B cell (primary cell): ENCODE measurements at regions not wholly inside any gene's neighbourhood (a gene's known extent, or its start where the extent isn't known, plus 50 kb on each side); places are given as distances from the start of the nearest gene placed in this dataset.

Experiments used
- ATAC-seq: fragments of 200-7000 bp; cut with Tn5 transposase; one replicate; pipeline ENCODE4 v1.10.0; 2021; ENCODE audit warnings: low read depth, mild to moderate bottlenecking, moderate number of reproducible peaks, moderate library complexity
- CTCF ChIA-PET: fragments of 350-600 bp; sonication (Branson Sonifier 250); formaldehyde crosslinking; loops from one replicate; lab custom pipeline; 2021; ENCODE audit warnings: antibody characterized with exemption, inconsistent platforms; lab: Charles Lee
- POLR2A ChIA-PET: fragments of 350-600 bp; sonication (Branson Sonifier 250); formaldehyde crosslinking; loops from one replicate; lab custom pipeline; 2021; ENCODE audit warnings: antibody characterized with exemption; lab: Charles Lee
- DNase-seq: peaks from one replicate; pipeline ENCODE4 v3.0.0; 2013
- H2AFZ ChIP-seq: 2 replicates; pipeline ENCODE4 v1.6.1; 2012; ENCODE audit warnings: mild to moderate bottlenecking, low read depth, low read length; ENCODE audit not compliant: insufficient read depth, poor library complexity, severe bottlenecking
- H3K27ac ChIP-seq, 2 donors: 1 replicate in 1 of 2; 2 replicates in 1 of 2; pipeline ENCODE4 v1.5.1; 2012 to 2013; ENCODE audit warnings: low read length in 2 of 2, mild to moderate bottlenecking in 2 of 2, moderate library complexity in 1 of 2
- H3K27me3 ChIP-seq, 4 experiments: fragments of 200-600 bp in 1 of 4; sonication (generic) in 1 of 4; replicated peaks in 1 of 4; 1 replicate in 2 of 4; 2 replicates in 2 of 4; pipeline versions ENCODE4 v1.6.1 to v1.7.0; 2013 to 2016; ENCODE audit warnings: low read length in 3 of 4, mild to moderate bottlenecking in 2 of 4, mixed read lengths in 1 of 4, moderate library complexity in 1 of 4; ENCODE audit not compliant: insufficient read depth in 4 of 4, control insufficient read depth in 3 of 4; ENCODE audit errors: control extremely low read depth in 1 of 4
- H3K36me3 ChIP-seq, 2 experiments: replicated peaks in 1 of 2; 1 replicate in 1 of 2; 2 replicates in 1 of 2; pipeline versions ENCODE4 v1.6.1 to v1.7.1; 2013; ENCODE audit warnings: low read length in 1 of 2; ENCODE audit not compliant: insufficient read depth in 2 of 2, control insufficient read depth in 1 of 2; ENCODE audit errors: control extremely low read depth in 1 of 2, extremely low read depth in 1 of 2
- H3K4me1 ChIP-seq, 2 donors: fragments of 200-600 bp in 1 of 2; sonication (generic) in 1 of 2; 1 replicate in 1 of 2; 2 replicates in 1 of 2; pipeline versions ENCODE4 v1.5.1 to v1.6.1; 2013 to 2017; ENCODE audit warnings: low read length in 2 of 2; ENCODE audit not compliant: control insufficient read depth in 2 of 2, insufficient read depth in 2 of 2
- H3K4me2 ChIP-seq: replicated peaks from 2 replicates; pipeline ENCODE3; 2012; ENCODE audit warnings: mild to moderate bottlenecking, low read depth, low read length; ENCODE audit not compliant: poor library complexity, severe bottlenecking
- H3K4me3 ChIP-seq, 5 experiments: fragments of 200-600 bp in 1 of 5; sonication (generic) in 1 of 5; 1 replicate in 3 of 5; 2 replicates in 2 of 5; pipeline versions ENCODE4 v1.5.1 to v1.7.0; 2011 to 2016; ENCODE audit warnings: low read length in 4 of 5, mild to moderate bottlenecking in 4 of 5, low read depth in 2 of 5, control low read depth in 1 of 5, moderate library complexity in 1 of 5; ENCODE audit not compliant: insufficient read depth in 1 of 5; ENCODE audit errors: control extremely low read depth in 1 of 5, extremely low read depth in 1 of 5
- H3K79me2 ChIP-seq: fragments of 200-600 bp; sonication (generic); one replicate; pipeline ENCODE4 v1.6.0; 2016; ENCODE audit warnings: low read length; ENCODE audit not compliant: control insufficient read depth, insufficient read depth
- H3K9ac ChIP-seq: fragments of 200-600 bp; sonication (generic); 2 replicates; pipeline ENCODE4 v1.6.1; 2017; ENCODE audit warnings: mild to moderate bottlenecking, low read length, moderate library complexity
- H3K9me3 ChIP-seq, 3 donors: one replicate each; pipeline versions ENCODE4 v1.6.1 to v1.7.1; 2013; ENCODE audit warnings: low read length in 2 of 3; ENCODE audit not compliant: control insufficient read depth in 2 of 3, insufficient read depth in 1 of 3; ENCODE audit errors: control extremely low read depth in 1 of 3
- H4K20me1 ChIP-seq: 2 replicates; pipeline ENCODE4 v1.6.0; 2012; ENCODE audit warnings: mild to moderate bottlenecking, low read length; ENCODE audit not compliant: insufficient read depth, control insufficient read depth, poor library complexity, severe bottlenecking
- H3K27ac Mint-ChIP-seq: one replicate; pipeline ENCODE4 v1.8.0; 2021; ENCODE audit warnings: mixed read lengths
- H3K27me3 Mint-ChIP-seq: one replicate; pipeline ENCODE4 v1.8.0; 2021; ENCODE audit warnings: mixed read lengths
- H3K4me1 Mint-ChIP-seq: one replicate; pipeline ENCODE4 v1.8.0; 2021; ENCODE audit warnings: mixed read lengths
- H3K4me3 Mint-ChIP-seq: one replicate; pipeline ENCODE4 v1.8.0; 2021; ENCODE audit warnings: mixed read lengths
- H3K9me3 Mint-ChIP-seq: one replicate; pipeline ENCODE4 v1.8.0; 2022; ENCODE audit warnings: mixed read lengths; ENCODE audit not compliant: insufficient read depth
- EZH2 ChIP-seq: IDR thresholded peaks from 2 replicates; pipeline ENCODE4 v1.6.1; 2012; ENCODE audit warnings: borderline replicate concordance, low read depth, mild to moderate bottlenecking, moderate library complexity, low read length; ENCODE audit not compliant: insufficient read depth, poor library complexity, severe bottlenecking
- WGBS: methylation state at CpG from one replicate; pipeline ENCODE4 v1.1.5; 2013; ENCODE audit warnings: missing lambda C conversion rate; ENCODE audit not compliant: insufficient coverage; 5-methylcytosine and 5-hydroxymethylcytosine counted together
- intact Hi-C: fragments of 100-400 bp; cut with micrococcal nuclease; formaldehyde crosslinking; loops from one replicate; pipeline ENCODE4 v1.10.0; 2022
- TF ChIP-seq, protein P1 (sequence below): fragments of 200-600 bp; IDR thresholded peaks from one replicate; pipeline ENCODE4 v1.8.0; 2022; ENCODE audit warnings: antibody characterized with exemption, mild to moderate bottlenecking

DNA sequence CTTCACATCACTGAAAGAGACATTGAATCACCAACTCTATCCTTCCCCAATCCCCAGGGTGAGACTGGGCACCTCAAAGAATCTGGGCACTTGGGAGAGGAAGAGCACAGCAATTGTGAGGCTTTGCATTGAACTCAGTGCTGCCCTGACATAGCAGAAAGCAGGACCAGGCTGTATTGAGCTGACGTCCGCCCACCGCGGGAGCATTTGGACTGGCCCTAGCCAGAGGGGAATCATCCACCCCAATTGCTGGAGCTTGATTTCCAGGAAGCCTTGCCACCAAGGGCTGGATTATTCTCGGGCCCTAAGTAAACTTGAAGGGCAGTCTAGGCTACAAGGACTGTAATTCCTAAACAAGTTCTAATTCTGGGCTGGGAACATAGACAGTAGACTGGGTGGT lies 416.3 kb upstream of the PHF14 start:
- ATAC-seq = no peak
- DNase-seq = no peak
- no peak overlapping the region for H3K4me3 ChIP-seq
- no peaks in the 10 kb centered on the region for H3K4me1 Mint-ChIP-seq
- no peak overlapping the region for H3K27ac Mint-ChIP-seq
- peaks cover 3% of the 10 kb centered on the region for H3K9me3 Mint-ChIP-seq
- H3K9me3 ChIP-seq = peaks cover 0 to 10% (median 0%) of the 10 kb centered on the region in 3 donors
- no peaks in the 10 kb centered on the region for H3K36me3 ChIP-seq
- no peak overlapping the region for H2AFZ ChIP-seq
- no peaks in the 10 kb centered on the region for H3K4me1 ChIP-seq
- ChIA-PET CTCF (no interaction called here), POLR2A (no interaction called here)
- no peaks in the 10 kb centered on the region for H4K20me1 ChIP-seq
- H3K27ac ChIP-seq = no peak overlapping the region
- TF ChIP-seq EZH2 = no peak
- TF ChIP-seq, protein P1, sequence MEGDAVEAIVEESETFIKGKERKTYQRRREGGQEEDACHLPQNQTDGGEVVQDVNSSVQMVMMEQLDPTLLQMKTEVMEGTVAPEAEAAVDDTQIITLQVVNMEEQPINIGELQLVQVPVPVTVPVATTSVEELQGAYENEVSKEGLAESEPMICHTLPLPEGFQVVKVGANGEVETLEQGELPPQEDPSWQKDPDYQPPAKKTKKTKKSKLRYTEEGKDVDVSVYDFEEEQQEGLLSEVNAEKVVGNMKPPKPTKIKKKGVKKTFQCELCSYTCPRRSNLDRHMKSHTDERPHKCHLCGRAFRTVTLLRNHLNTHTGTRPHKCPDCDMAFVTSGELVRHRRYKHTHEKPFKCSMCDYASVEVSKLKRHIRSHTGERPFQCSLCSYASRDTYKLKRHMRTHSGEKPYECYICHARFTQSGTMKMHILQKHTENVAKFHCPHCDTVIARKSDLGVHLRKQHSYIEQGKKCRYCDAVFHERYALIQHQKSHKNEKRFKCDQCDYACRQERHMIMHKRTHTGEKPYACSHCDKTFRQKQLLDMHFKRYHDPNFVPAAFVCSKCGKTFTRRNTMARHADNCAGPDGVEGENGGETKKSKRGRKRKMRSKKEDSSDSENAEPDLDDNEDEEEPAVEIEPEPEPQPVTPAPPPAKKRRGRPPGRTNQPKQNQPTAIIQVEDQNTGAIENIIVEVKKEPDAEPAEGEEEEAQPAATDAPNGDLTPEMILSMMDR = no peak
- no peak overlapping the region for H3K4me2 ChIP-seq
- intact Hi-C loops = no loop called here
- H3K27me3 Mint-ChIP-seq = no peaks in the 10 kb centered on the region
- no peaks in the 10 kb centered on the region for H3K27me3 ChIP-seq
- WGBS = 91% methylated on average over 5 of the region's 5 CpGs
- no peak overlapping the region for H3K4me3 Mint-ChIP-seq
- H3K9ac ChIP-seq = no peak overlapping the region
- H3K79me2 ChIP-seq = no peaks in the 10 kb centered on the region

DNA sequence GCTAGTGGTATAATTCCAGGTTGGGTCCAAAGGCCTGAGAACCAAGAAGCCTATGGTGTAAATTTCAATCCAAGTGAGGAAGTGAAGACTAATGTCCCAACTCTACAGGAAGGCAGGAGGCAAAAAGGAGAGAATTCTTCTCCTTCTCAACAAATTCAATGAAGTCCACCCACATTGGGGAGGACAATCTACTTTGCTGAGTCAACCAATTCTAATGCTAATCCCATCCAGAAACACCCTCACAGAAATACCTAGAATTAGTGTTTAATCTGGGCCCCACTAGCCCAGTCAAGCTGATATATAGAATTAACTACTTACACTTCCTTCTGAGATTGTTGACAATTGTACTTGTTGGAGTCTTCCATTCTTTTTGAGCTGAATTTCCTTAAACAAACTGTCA lies 413.2 kb upstream of the PHF14 start:
- Histone ChIP-seq H3K27me3 (no peaks in the 10 kb centered on the region), H3K79me2 (no peaks in the 10 kb centered on the region), H4K20me1 (no peaks in the 10 kb centered on the region), H3K9ac (no peak overlapping the region), H3K4me1 (no peaks in the 10 kb centered on the region), H3K4me3 (no peak overlapping the region), H3K9me3 (peaks cover 0 to 10% (median 0%) of the 10 kb centered on the region in 3 donors), H3K27ac (no peak overlapping the region), H3K36me3 (no peaks in the 10 kb centered on the region), H2AFZ (no peak overlapping the region), H3K4me2 (no peak overlapping the region)
- Mint-ChIP-seq H3K27me3 (no peaks in the 10 kb centered on the region), H3K4me1 (no peaks in the 10 kb centered on the region), H3K9me3 (peaks cover 3% of the 10 kb centered on the region), H3K4me3 (no peak overlapping the region), H3K27ac (no peak overlapping the region)
- intact Hi-C loops = no loop called here
- ChIA-PET CTCF (no interaction called here), POLR2A (no interaction called here)
- TF ChIP-seq, protein P1 = no peak
- no peak for TF ChIP-seq EZH2
- ATAC-seq = no peak
- no peak for DNase-seq
